Right atrium auricular region (tissue), 2 donors: ENCODE measurements at regions not wholly inside any gene's neighbourhood (a gene's known extent, or its start where the extent isn't known, plus 50 kb on each side); places are given as distances from the start of the nearest gene placed in this dataset.

Experiments
- DNase-seq: peaks from one replicate; pipeline ENCODE4 v3.0.0-alpha.2; 2019; ENCODE audit warnings: low spot score
- H3K27ac ChIP-seq, 2 donors: fragments of 200-600 bp; sonication (generic); 1 replicate in 1 of 2; 2 replicates in 1 of 2; pipeline ENCODE4 v1.5.1; 2016 to 2019
- H3K27me3 ChIP-seq, 2 donors: fragments of 200-600 bp; sonication (generic); one replicate each; pipeline versions ENCODE4 v1.5.1 to v1.6.0; 2017 to 2019
- H3K36me3 ChIP-seq: fragments of 200-600 bp; sonication (generic); one replicate; pipeline ENCODE4 v1.5.1; 2016
- H3K4me1 ChIP-seq, 2 donors: fragments of 200-600 bp; sonication (generic); one replicate each; pipeline versions ENCODE4 v1.5.1 to v1.6.0; 2017 to 2019
- H3K4me3 ChIP-seq, 2 donors: fragments of 200-600 bp; sonication (generic); 1 replicate in 1 of 2; 2 replicates in 1 of 2; pipeline ENCODE4 v1.5.1; 2017 to 2019; ENCODE audit warnings: mild to moderate bottlenecking in 1 of 2, moderate library complexity in 1 of 2
- H3K9me3 ChIP-seq, 2 donors: fragments of 200-600 bp; sonication (generic); one replicate each; pipeline ENCODE4 v1.5.1; 2019
- CTCF ChIP-seq, 2 donors: fragments of 200-600 bp; sonication (generic); IDR thresholded peaks; one replicate each; pipeline ENCODE4 v1.5.1; 2019; ENCODE audit warnings: antibody characterized with exemption in 2 of 2

GRCh38 chr3:13238687-13239466, 165.6 kb upstream of the IQSEC1 start:
- Histone ChIP-seq H3K27ac (no peak overlapping the region), H3K4me3 (no peak overlapping the region), H3K4me1 (no peaks in the 10 kb centered on the region), H3K9me3 (no peaks in the 10 kb centered on the region), H3K36me3 (no peaks in the 10 kb centered on the region), H3K27me3 (no peaks in the 10 kb centered on the region)
- TF ChIP-seq CTCF (IDR thresholded peaks at IDR 0.05), result no peak
- no peak for DNase-seq

- H3K4me1 ChIP-seq, result no peaks in the 10 kb centered on the region
- H3K27ac ChIP-seq, result no peak overlapping the region
- no peak for TF ChIP-seq CTCF (IDR thresholded peaks at IDR 0.05)
- H3K36me3 ChIP-seq, result no peaks in the 10 kb centered on the region
- DNase-seq, result no peak
- H3K27me3 ChIP-seq, result no peaks in the 10 kb centered on the region
- H3K9me3 ChIP-seq, result no peaks in the 10 kb centered on the region
- H3K4me3 ChIP-seq, result no peak overlapping the region
These were observed 164.7 kb upstream of the IQSEC1 start for GRCh38 chr3:13237776-13238490.

GRCh38 chr3:13236557-13237173, 163.4 kb upstream of the IQSEC1 start:
- Histone ChIP-seq H3K36me3 (no peaks in the 10 kb centered on the region), H3K4me3 (no peak overlapping the region), H3K9me3 (no peaks in the 10 kb centered on the region), H3K27me3 (no peaks in the 10 kb centered on the region), H3K27ac (no peak overlapping the region), H3K4me1 (no peaks in the 10 kb centered on the region)
- no peak for TF ChIP-seq CTCF (IDR thresholded peaks at IDR 0.05)
- no peak for DNase-seq

GRCh38 chr3:13235897-13236296, 162.7 kb upstream of the IQSEC1 start:
- Histone ChIP-seq H3K4me3 (no peak overlapping the region), H3K9me3 (no peaks in the 10 kb centered on the region), H3K27ac (no peak overlapping the region), H3K36me3 (no peaks in the 10 kb centered on the region), H3K4me1 (no peaks in the 10 kb centered on the region), H3K27me3 (no peaks in the 10 kb centered on the region)
- no peak for TF ChIP-seq CTCF (IDR thresholded peaks at IDR 0.05)
- no peak for DNase-seq

GRCh38 chr3:13235079-13235478, 161.8 kb upstream of the IQSEC1 start:
- Histone ChIP-seq H3K4me3 (no peak overlapping the region), H3K27me3 (no peaks in the 10 kb centered on the region), H3K27ac (no peak overlapping the region), H3K36me3 (no peaks in the 10 kb centered on the region), H3K4me1 (no peaks in the 10 kb centered on the region), H3K9me3 (no peaks in the 10 kb centered on the region)
- no peak for DNase-seq
- no peak for TF ChIP-seq CTCF (IDR thresholded peaks at IDR 0.05)
